Psoas muscle (tissue), 7 donors: ENCODE measurements at regions not wholly inside any gene's neighbourhood (a gene's known extent, or its start where the extent isn't known, plus 50 kb on each side); places are given as distances from the start of the nearest gene placed in this dataset.
A peak's percentile ranks its signal among the peaks of the same experiment; 100 is the strongest.
"Not testable (repeated sequence)": the region's sequence is repeated elsewhere in the genome, so short reads cannot be mapped to it uniquely, and the experiment has no call there.

Experiments
- ATAC-seq, 4 donors: fragments of 200-7000 bp; cut with Tn5 transposase; one replicate each; pipeline ENCODE4 v1.9.1; 2020; ENCODE audit warnings: moderate library complexity in 3 of 4, mild to moderate bottlenecking in 2 of 4
- DNase-seq, 2 donors: peaks; one replicate each; pipeline ENCODE4 v3.0.0-alpha.2; 2020
- H3K27ac ChIP-seq: fragments of 200-600 bp; one replicate; pipeline ENCODE4 v1.8.0; 2022
- H3K27me3 ChIP-seq, 3 donors: fragments of 200-600 bp in 1 of 3; one replicate each; pipeline versions ENCODE4 v1.6.1 to v1.8.0; 2013 to 2022; ENCODE audit warnings: low read length in 2 of 3, mild to moderate bottlenecking in 2 of 3, moderate library complexity in 1 of 3; ENCODE audit not compliant: insufficient read depth in 3 of 3
- H3K36me3 ChIP-seq, 2 donors: fragments of 200-600 bp in 1 of 2; one replicate each; pipeline versions ENCODE4 v1.6.1 to v1.8.0; 2013 to 2022; ENCODE audit warnings: low read depth in 1 of 2, mild to moderate bottlenecking in 1 of 2, moderate library complexity in 1 of 2; ENCODE audit not compliant: insufficient read depth in 1 of 2
- H3K4me1 ChIP-seq: fragments of 200-600 bp; one replicate; pipeline ENCODE4 v1.8.0; 2022
- H3K4me3 ChIP-seq: fragments of 200-600 bp; one replicate; pipeline ENCODE4 v1.8.0; 2022; ENCODE audit warnings: mild to moderate bottlenecking
- H3K9me3 ChIP-seq: fragments of 200-600 bp; one replicate; pipeline ENCODE4 v1.8.0; 2022
- CTCF ChIP-seq: fragments of 200-600 bp; IDR thresholded peaks from one replicate; pipeline ENCODE4 v1.8.0; 2022; ENCODE audit warnings: antibody characterized with exemption
- WGBS, 3 donors: extraction: QIAGEN DNeasy Blood & Tissue Kit; methylation state at CpG; one replicate each; pipeline versions ENCODE4 v1.1.6 to v1.1.7; 2013; 5-methylcytosine and 5-hydroxymethylcytosine counted together
- intact Hi-C, 2 donors: fragments of 100-400 bp; cut with DNase I; formaldehyde crosslinking; loops; one replicate each; pipeline versions ENCODE4 v1.11.0 to v1.14.2; 2022
- donor health status: healthy with polysubstance abuse.
- donor health status: DM: no; HTN: no; CAD: no; lungs with moderate emphysema.
- donor health status: Bipolar disorder and iron deficiency.
- donor health status: healthy.
- donor health status: DM: yes; HTN: yes; CAD: no.
- donor health status: DM: no; HTN: no; CAD: no.
- donor health status: DM: yes; HTN: yes; CAD: no.

- Histone ChIP-seq H3K36me3 (no peaks in the 10 kb centered on the region), H3K27ac (no peak overlapping the region), H3K27me3 (no peaks in the 10 kb centered on the region), H3K4me3 (no peak overlapping the region), H3K9me3 (no peaks in the 10 kb centered on the region), H3K4me1 (no peaks in the 10 kb centered on the region)
- TF ChIP-seq CTCF: no peak
- ATAC-seq (no peak), DNase-seq (no peak)
- 38 to 46% (median 41%) methylated on average over 3 of the region's 3 CpGs for WGBS, 3 donors
- intact Hi-C loops: no loop called here
Measured at GRCh38 chr1:96464066-96464465, 257.5 kb upstream of the PTBP2 start.

GRCh38 chr1:96464522-96464921 lies 257.1 kb upstream of the PTBP2 start:
- WGBS, 3 donors: 84 to 90% (median 86%) methylated on average over 5 of the region's 5 CpGs
- Histone ChIP-seq H3K27ac (no peak overlapping the region), H3K27me3 (no peaks in the 10 kb centered on the region), H3K9me3 (no peaks in the 10 kb centered on the region), H3K36me3 (no peaks in the 10 kb centered on the region), H3K4me1 (no peaks in the 10 kb centered on the region), H3K4me3 (no peak overlapping the region)
- ATAC-seq (no peak), DNase-seq (no peak)
- intact Hi-C loops: no loop called here
- no peak for TF ChIP-seq CTCF

GRCh38 chr1:96464991-96465390 lies 256.6 kb upstream of the PTBP2 start:
- DNase-seq (no peak), ATAC-seq (no peak)
- Histone ChIP-seq H3K4me3 (no peak overlapping the region), H3K36me3 (no peaks in the 10 kb centered on the region), H3K9me3 (no peaks in the 10 kb centered on the region), H3K27ac (no peak overlapping the region), H3K27me3 (no peaks in the 10 kb centered on the region), H3K4me1 (no peaks in the 10 kb centered on the region)
- intact Hi-C loops: no loop called here
- 83 to 89% (median 88%) methylated on average over 3 of the region's 3 CpGs for WGBS, 3 donors
- no peak for TF ChIP-seq CTCF

GRCh38 chr1:96465441-96465840 lies 256.1 kb upstream of the PTBP2 start:
- peak; percentile 32 to 72 for DNase-seq
- no peak for TF ChIP-seq CTCF
- H3K27ac ChIP-seq: no peak overlapping the region
- peak; percentile 54 to 94 (median 80) for ATAC-seq
- H3K9me3 ChIP-seq: no peaks in the 10 kb centered on the region
- H3K36me3 ChIP-seq: no peaks in the 10 kb centered on the region
- WGBS, 3 donors: 51 to 67% (median 57%) methylated on average over 8 of the region's 8 CpGs
- no peaks in the 10 kb centered on the region for H3K27me3 ChIP-seq
- no peaks in the 10 kb centered on the region for H3K4me1 ChIP-seq
- intact Hi-C loops: no loop called here
- no peak overlapping the region for H3K4me3 ChIP-seq

- Histone ChIP-seq H3K27ac (no peak overlapping the region), H3K27me3 (no peaks in the 10 kb centered on the region), H3K4me3 (no peak overlapping the region), H3K4me1 (no peaks in the 10 kb centered on the region), H3K9me3 (no peaks in the 10 kb centered on the region), H3K36me3 (no peaks in the 10 kb centered on the region)
- 83 to 95% (median 90%) methylated on average over 1 of the region's 1 CpG for WGBS, 3 donors
- DNase-seq: no peak
- ATAC-seq: no peak
- intact Hi-C loops: no loop called here
- TF ChIP-seq CTCF: no peak
Measured at GRCh38 chr1:96466842-96467241, 254.7 kb upstream of the PTBP2 start.

GRCh38 chr1:96469726-96470125 lies 251.9 kb upstream of the PTBP2 start:
- H3K9me3 ChIP-seq, DNase-seq, H3K27me3 ChIP-seq, ATAC-seq, H3K4me1 ChIP-seq, H3K4me3 ChIP-seq, intact Hi-C loops, H3K36me3 ChIP-seq, H3K27ac ChIP-seq: not testable (repeated sequence)
- 91 to 95% (median 92%) methylated on average over 10 to 17 of the region's 24 CpGs for WGBS, 3 donors
